SJSA1 (cell line): ENCODE measurements at regions not wholly inside any gene's neighbourhood (a gene's known extent, or its start where the extent isn't known, plus 50 kb on each side); places are given as distances from the start of the nearest gene placed in this dataset.
"Not testable (repeated sequence)": the region's sequence is repeated elsewhere in the genome, so short reads cannot be mapped to it uniquely, and the experiment has no call there.

Experiments
- DNase-seq, 2 experiments: peaks; one replicate each; pipeline ENCODE4 v3.0.0-alpha.2; 2015 to 2020; ENCODE audit warnings: low spot score in 2 of 2, low read depth in 1 of 2
- H3K27ac ChIP-seq: fragments of 250-450 bp; sonication (Bioruptor Pico); 2 replicates; pipeline ENCODE4 v1.5.1; 2020; ENCODE audit warnings: mild to moderate bottlenecking, moderate library complexity
- H3K27me3 ChIP-seq: fragments of 250-450 bp; sonication (Bioruptor Pico); replicated peaks from 2 replicates; pipeline ENCODE4 v1.5.1; 2020; ENCODE audit warnings: mild to moderate bottlenecking, moderate library complexity
- H3K36me3 ChIP-seq: fragments of 250-450 bp; sonication (Bioruptor Pico); 2 replicates; pipeline ENCODE4 v1.5.1; 2020; ENCODE audit warnings: mild to moderate bottlenecking
- H3K4me1 ChIP-seq: fragments of 250-450 bp; sonication (Bioruptor Pico); replicated peaks from 2 replicates; pipeline ENCODE4 v1.6.1; 2021; ENCODE audit warnings: mild to moderate bottlenecking
- H3K4me3 ChIP-seq: fragments of 250-450 bp; sonication (Bioruptor Pico); 2 replicates; pipeline ENCODE4 v1.5.1; 2020; ENCODE audit warnings: mild to moderate bottlenecking
- H3K9me3 ChIP-seq: fragments of 250-450 bp; sonication (Bioruptor Pico); replicated peaks from 2 replicates; pipeline ENCODE4 v1.5.1; 2020; ENCODE audit warnings: mild to moderate bottlenecking

- Histone ChIP-seq H3K27me3 (no peaks in the 10 kb centered on the region), H3K36me3 (no peaks in the 10 kb centered on the region), H3K4me3 (no peak overlapping the region), H3K9me3 (no peaks in the 10 kb centered on the region), H3K27ac (no peak overlapping the region), H3K4me1 (no peaks in the 10 kb centered on the region)
- no peak for DNase-seq
Measured at GRCh38 chrX:109252789-109253188, 229.1 kb downstream of the GUCY2F start.

- Histone ChIP-seq H3K9me3 (no peaks in the 10 kb centered on the region), H3K27ac (no peak overlapping the region), H3K4me3 (no peak overlapping the region), H3K36me3 (no peaks in the 10 kb centered on the region), H3K27me3 (no peaks in the 10 kb centered on the region), H3K4me1 (no peaks in the 10 kb centered on the region)
- no peak for DNase-seq
Measured at GRCh38 chrX:109218761-109219160, 263.1 kb downstream of the GUCY2F start.

GRCh38 chrX:109199726-109200125 lies 282.2 kb downstream of the GUCY2F start:
- Histone ChIP-seq H3K4me3 (no peak overlapping the region), H3K27me3 (no peaks in the 10 kb centered on the region), H3K27ac (no peak overlapping the region), H3K36me3 (no peaks in the 10 kb centered on the region), H3K4me1 (no peaks in the 10 kb centered on the region), H3K9me3 (no peaks in the 10 kb centered on the region)
- no peak for DNase-seq

- Histone ChIP-seq H3K9me3 (no peaks in the 10 kb centered on the region), H3K4me3 (no peak overlapping the region), H3K27me3 (no peaks in the 10 kb centered on the region), H3K4me1 (no peaks in the 10 kb centered on the region), H3K27ac (no peak overlapping the region), H3K36me3 (no peaks in the 10 kb centered on the region)
- no peak for DNase-seq
Measured at GRCh38 chrX:109190542-109190941, 291.3 kb downstream of the GUCY2F start.

GRCh38 chrX:109187473-109188168 lies 294.3 kb downstream of the GUCY2F start:
- H3K27ac ChIP-seq: no peak overlapping the region
- H3K36me3 ChIP-seq: no peaks in the 10 kb centered on the region
- DNase-seq: no peak
- H3K9me3 ChIP-seq: no peaks in the 10 kb centered on the region
- no peak overlapping the region for H3K4me3 ChIP-seq
- H3K27me3 ChIP-seq: no peaks in the 10 kb centered on the region
- no peaks in the 10 kb centered on the region for H3K4me1 ChIP-seq

- no peaks in the 10 kb centered on the region for H3K4me1 ChIP-seq
- H3K9me3 ChIP-seq: no peaks in the 10 kb centered on the region
- no peak for DNase-seq
- H3K27me3 ChIP-seq: no peaks in the 10 kb centered on the region
- H3K4me3 ChIP-seq: no peak overlapping the region
- no peaks in the 10 kb centered on the region for H3K36me3 ChIP-seq
- H3K27ac ChIP-seq: no peak overlapping the region
Measured at GRCh38 chrX:109186939-109187338, 294.9 kb downstream of the GUCY2F start.

- no peak overlapping the region for H3K4me3 ChIP-seq
Measured at GRCh38 chrX:109184506-109185139, 297.3 kb downstream of the GUCY2F start.

GRCh38 chrX:109172091-109172602 lies 309.7 kb downstream of the GUCY2F start:
- no peak for DNase-seq
- Histone ChIP-seq H3K9me3 (no peaks in the 10 kb centered on the region), H3K27ac (no peak overlapping the region), H3K27me3 (no peaks in the 10 kb centered on the region), H3K4me3 (no peak overlapping the region), H3K4me1 (no peaks in the 10 kb centered on the region), H3K36me3 (no peaks in the 10 kb centered on the region)

More at GRCh38 chrX:109184506-109185139, 297.3 kb downstream of the GUCY2F start:
- Histone ChIP-seq H3K9me3 (no peaks in the 10 kb centered on the region), H3K4me1 (no peaks in the 10 kb centered on the region), H3K36me3 (no peaks in the 10 kb centered on the region), H3K27me3 (no peaks in the 10 kb centered on the region), H3K27ac (no peak overlapping the region)
- no peak for DNase-seq

GRCh38 chrX:109155161-109155560 lies 326.7 kb downstream of the GUCY2F start:
- H3K9me3 ChIP-seq: no peaks in the 10 kb centered on the region
- H3K36me3 ChIP-seq: no peaks in the 10 kb centered on the region
- no peak overlapping the region for H3K4me3 ChIP-seq
- no peak overlapping the region for H3K27ac ChIP-seq
- no peaks in the 10 kb centered on the region for H3K4me1 ChIP-seq
- no peak for DNase-seq
- no peaks in the 10 kb centered on the region for H3K27me3 ChIP-seq

GRCh38 chrX:109144173-109144572 lies 337.7 kb downstream of the GUCY2F start:
- H3K9me3 ChIP-seq, DNase-seq, H3K4me1 ChIP-seq, H3K27ac ChIP-seq, H3K27me3 ChIP-seq, H3K36me3 ChIP-seq, H3K4me3 ChIP-seq: not testable (repeated sequence)

GRCh38 chrX:109140463-109140862 lies 341.4 kb downstream of the GUCY2F start:
- H3K4me3 ChIP-seq: no peak overlapping the region
- no peaks in the 10 kb centered on the region for H3K9me3 ChIP-seq
- no peak for DNase-seq
- H3K36me3 ChIP-seq: no peaks in the 10 kb centered on the region
- no peaks in the 10 kb centered on the region for H3K27me3 ChIP-seq
- H3K4me1 ChIP-seq: no peaks in the 10 kb centered on the region
- no peak overlapping the region for H3K27ac ChIP-seq

GRCh38 chrX:109134777-109135176 lies 347.1 kb downstream of the GUCY2F start:
- DNase-seq: no peak
- Histone ChIP-seq H3K27me3 (no peaks in the 10 kb centered on the region), H3K36me3 (no peaks in the 10 kb centered on the region), H3K4me1 (no peaks in the 10 kb centered on the region), H3K4me3 (no peak overlapping the region), H3K27ac (no peak overlapping the region), H3K9me3 (no peaks in the 10 kb centered on the region)

- Histone ChIP-seq H3K27ac (no peak overlapping the region), H3K9me3 (no peaks in the 10 kb centered on the region), H3K36me3 (no peaks in the 10 kb centered on the region), H3K4me3 (no peak overlapping the region), H3K4me1 (no peaks in the 10 kb centered on the region), H3K27me3 (no peaks in the 10 kb centered on the region)
- no peak for DNase-seq
Measured at GRCh38 chrX:109125304-109125703, 356.6 kb downstream of the GUCY2F start.

GRCh38 chrX:109089359-109089758 lies 353.0 kb upstream of the IRS4 start:
- no peaks in the 10 kb centered on the region for H3K4me1 ChIP-seq
- H3K9me3 ChIP-seq: no peaks in the 10 kb centered on the region
- no peak overlapping the region for H3K27ac ChIP-seq
- H3K36me3 ChIP-seq: no peaks in the 10 kb centered on the region
- H3K4me3 ChIP-seq: no peak overlapping the region
- H3K27me3 ChIP-seq: no peaks in the 10 kb centered on the region
- DNase-seq: no peak
